HG02938 (cell line): ENCODE measurements at regions not wholly inside any gene's neighbourhood (a gene's known extent, or its start where the extent isn't known, plus 50 kb on each side); places are given as distances from the start of the nearest gene placed in this dataset.

ENCODE experiments used
- ATAC-seq: cut with Tn5 transposase; IDR thresholded peaks from one replicate; pipeline ENCODE4 v1.9.1; 2021; ENCODE audit warnings: mild to moderate bottlenecking, moderate library complexity; ENCODE audit not compliant: unreplicated experiment

DNA sequence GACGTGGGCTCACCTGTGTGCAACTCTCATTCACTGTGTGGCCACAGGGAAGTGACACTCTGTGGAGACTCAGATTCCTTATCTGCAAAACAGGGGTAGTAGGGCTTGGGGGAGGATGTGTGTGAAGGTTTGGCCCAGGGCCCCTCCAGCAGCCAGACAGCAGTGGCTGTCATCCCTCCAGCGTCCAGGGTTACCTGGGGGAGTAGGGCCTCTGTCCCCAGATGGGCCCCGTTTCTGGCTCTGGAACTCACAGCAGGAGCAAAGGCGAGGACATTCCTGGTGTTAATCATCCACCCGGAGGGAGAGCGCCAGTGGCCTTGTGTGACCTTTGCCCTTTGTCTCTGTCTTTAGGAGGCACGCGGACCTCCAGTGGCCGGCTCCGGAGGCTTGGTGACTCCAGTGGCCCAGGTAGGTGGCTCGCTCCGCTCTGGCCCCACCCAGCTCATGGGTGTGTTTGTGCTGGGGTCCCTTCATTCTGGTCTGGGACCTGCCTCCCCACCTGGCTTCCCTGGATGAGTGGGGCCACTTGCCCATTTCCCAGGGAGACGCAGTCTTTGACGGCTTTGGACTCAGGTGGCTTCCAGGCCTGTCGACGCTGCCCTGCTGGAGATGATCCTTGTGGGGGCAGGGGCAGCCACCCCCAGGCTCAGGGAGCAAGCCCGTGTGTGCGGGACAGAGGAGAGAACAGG is 166.2 kb downstream of the SEC14L1 start:
- no peak for ATAC-seq

- no peak for ATAC-seq
Measured at GRCh38 chr17:77307479-77308198, 166.9 kb downstream of the SEC14L1 start.

DNA sequence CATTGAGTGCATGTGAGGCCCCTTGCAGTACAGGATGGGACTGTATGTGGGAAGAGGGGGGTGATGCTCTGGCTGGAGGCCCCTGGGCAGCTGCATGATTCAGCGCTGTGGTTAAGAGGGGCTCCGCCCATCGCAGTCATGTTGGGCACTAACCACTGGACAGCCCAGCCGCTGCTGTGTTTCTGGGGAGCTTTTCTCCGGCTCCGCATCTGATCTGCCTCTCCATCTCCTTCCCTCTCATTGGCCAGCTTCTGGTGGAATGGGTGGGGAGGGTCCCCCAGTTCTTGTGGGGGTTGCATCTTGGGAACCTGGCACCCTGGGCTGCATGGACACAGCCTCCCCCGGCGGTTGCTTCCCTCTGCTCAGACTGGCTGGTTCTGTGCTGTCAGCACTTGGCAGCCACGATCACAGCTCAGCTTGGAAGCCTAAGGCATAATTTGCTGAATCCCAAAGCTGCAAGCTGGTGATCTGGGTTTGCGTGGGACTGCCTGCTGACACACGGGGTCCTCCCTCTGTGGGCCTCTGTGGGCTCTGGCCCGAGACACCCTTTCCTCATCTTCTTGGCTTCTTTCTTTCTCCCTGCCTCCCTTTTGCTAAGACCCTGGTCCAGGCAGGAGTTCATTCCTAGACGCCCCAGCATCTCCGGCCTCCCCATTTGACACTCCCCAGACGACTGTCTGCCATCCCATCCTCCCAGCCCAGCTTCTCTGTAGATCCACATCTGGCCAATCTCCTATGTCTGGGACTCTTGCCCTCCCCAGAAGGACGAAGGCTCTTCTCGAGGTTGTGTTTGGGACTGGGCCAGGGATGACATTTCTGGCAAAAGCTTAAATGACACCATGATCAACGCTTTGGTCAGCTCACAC is 168.3 kb downstream of the SEC14L1 start:
- ATAC-seq, result no peak

DNA sequence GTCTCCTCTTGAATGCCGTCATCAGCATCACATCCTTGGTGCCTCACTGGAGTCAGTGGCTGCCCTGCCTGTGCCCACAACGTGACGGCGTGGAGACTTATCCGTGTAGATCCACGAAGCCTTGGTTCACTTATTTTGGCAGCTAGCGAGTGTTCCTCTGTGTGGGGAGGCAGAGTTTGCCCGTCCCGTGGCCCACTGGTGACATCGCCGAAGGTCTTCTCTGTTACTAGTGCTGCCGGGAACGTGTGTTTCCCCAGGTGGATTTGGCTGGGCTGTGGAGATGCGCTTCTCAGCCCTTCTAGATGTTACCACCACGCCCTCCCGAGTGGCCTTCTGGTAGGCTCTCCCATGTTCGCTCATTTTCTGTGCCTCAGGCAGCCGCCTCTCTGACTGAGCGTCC is 169.6 kb downstream of the SEC14L1 start:
- no peak for ATAC-seq

DNA sequence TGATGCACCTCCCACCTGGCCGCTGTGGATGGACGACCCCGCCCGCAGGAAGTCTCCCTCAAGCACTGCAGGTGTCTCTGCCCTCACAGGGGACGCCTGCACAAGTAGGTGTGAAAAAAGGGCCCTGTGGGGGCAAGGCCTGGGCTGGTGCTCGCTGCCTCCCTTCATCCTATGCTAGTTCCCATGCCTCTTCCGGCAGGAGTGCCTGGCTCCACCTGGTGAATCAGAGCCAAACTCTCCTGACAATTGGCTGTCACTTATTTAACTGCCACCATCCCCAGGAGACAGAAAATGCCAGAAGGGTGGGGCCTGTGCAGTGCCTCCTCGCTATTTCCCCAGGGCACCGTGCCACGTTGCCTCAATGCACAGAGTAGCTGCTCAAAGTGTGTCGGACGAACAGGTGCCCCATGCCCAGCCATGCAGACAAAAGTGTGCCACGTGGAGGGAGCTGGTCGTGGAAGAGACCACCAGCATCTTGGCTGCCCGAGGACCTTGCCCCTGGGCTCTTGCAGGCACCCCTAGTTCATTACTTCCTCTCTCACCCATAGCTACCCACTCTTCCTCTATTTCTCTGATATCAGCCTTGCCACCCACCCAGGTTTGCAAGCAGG is 170.7 kb downstream of the SEC14L1 start:
- no peak for ATAC-seq

- ATAC-seq, result no peak
Measured at GRCh38 chr17:77312061-77312701, 171.4 kb downstream of the SEC14L1 start.

- ATAC-seq, result no peak
Measured at GRCh38 chr17:77312786-77313599, 172.2 kb downstream of the SEC14L1 start.

- ATAC-seq, result no peak
Measured at GRCh38 chr17:77313831-77314230, 173.1 kb downstream of the SEC14L1 start.

GRCh38 chr17:77314601-77315000 is 173.8 kb downstream of the SEC14L1 start:
- no peak for ATAC-seq

GRCh38 chr17:77315010-77315409 is 174.2 kb downstream of the SEC14L1 start:
- no peak for ATAC-seq

DNA sequence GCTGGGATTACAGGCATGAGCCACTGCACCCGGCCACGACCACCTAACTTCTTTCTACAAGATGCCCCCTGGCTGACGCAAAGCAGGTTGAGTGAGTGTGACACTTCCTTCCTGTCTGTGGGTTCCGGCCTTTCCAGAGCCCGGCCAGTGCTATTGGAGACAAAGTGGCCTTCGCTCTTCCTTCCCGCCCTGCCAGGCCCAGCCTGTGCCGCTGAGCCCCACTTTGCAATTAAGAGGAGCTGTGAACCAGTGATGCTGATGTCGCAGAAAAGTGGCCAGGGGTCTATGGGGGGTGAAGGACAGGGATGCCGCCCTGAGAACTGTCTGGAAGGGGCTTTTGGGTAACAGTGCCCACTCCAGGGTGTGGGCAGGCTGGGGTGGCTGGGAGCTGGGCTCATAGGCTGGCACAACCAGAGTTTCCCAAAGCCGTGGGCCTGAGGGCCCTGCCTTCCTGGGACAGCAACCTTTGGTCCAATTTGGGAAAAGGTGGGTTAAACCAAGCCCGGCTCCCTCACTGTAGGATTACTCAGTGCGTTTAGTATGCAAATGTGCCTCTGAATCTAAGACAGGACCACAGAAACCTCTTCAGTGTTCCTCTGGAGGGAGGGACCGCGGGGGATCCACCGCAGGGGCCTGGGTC is 174.9 kb downstream of the SEC14L1 start:
- ATAC-seq, result no peak

- no peak for ATAC-seq
Measured at GRCh38 chr17:77316191-77316641, 175.4 kb downstream of the SEC14L1 start.

- no peak for ATAC-seq
Measured at GRCh38 chr17:77316651-77317050, 175.9 kb downstream of the SEC14L1 start.

GRCh38 chr17:77317091-77317750 is 176.5 kb downstream of the SEC14L1 start:
- no peak for ATAC-seq

DNA sequence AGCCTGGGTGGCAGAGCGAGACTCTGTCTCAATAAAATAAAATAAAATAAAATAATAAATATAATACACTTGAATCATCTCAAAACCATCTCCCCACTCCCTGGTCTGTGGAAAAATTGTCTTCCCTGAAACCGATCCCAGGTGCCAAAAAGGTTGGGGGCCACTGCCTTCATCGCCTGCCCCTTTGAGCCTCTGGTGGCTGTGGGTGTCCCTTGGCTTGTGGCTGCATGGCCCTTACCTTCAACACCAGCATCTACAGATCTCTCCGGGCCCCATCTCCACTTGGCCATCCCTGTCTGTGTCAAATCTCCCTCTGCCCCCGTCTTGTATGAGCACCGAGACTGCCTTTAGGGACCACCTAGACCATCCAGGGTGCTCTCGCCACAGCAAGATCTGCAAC is 177.3 kb downstream of the SEC14L1 start:
- no peak for ATAC-seq

GRCh38 chr17:77318491-77319210 is 177.9 kb downstream of the SEC14L1 start:
- ATAC-seq, result no peak

- ATAC-seq, result no peak
Measured at GRCh38 chr17:77319211-77320043, 178.7 kb downstream of the SEC14L1 start.
